ENCODE measurements at regions not wholly inside any gene's neighbourhood (a gene's known extent, or its start where the extent isn't known, plus 50 kb on each side); places are given as distances from the start of the nearest gene placed in this dataset.

GRCh38 chr1:88035578-88035977 lies 648.5 kb upstream of the PKN2 start:
- TF ChIP-seq CTCF (IDR thresholded peaks at IDR 0.05) (no peak), POLR2A (IDR thresholded peaks at IDR 0.05) (no peak)

All from lower leg skin (tissue), 3 donors.